ENCODE measurements at regions not wholly inside any gene's neighbourhood (a gene's known extent, or its start where the extent isn't known, plus 50 kb on each side); places are given as distances from the start of the nearest gene placed in this dataset.

- no peak for TF ChIP-seq CTCF (IDR thresholded peaks at IDR 0.05 in 4 of 5, conservative IDR thresholded peaks at IDR 0.05 in 1 of 5)
- no peak for TF ChIP-seq POLR2A (IDR thresholded peaks at IDR 0.05)
Measured at GRCh38 chr3:72550582-72551262, 297.5 kb downstream of the SHQ1 start.

Measured in gastrocnemius medialis (tissue), 4 donors.